ENCODE measurements at regions not wholly inside any gene's neighbourhood (a gene's known extent, or its start where the extent isn't known, plus 50 kb on each side); places are given as distances from the start of the nearest gene placed in this dataset.

DNA sequence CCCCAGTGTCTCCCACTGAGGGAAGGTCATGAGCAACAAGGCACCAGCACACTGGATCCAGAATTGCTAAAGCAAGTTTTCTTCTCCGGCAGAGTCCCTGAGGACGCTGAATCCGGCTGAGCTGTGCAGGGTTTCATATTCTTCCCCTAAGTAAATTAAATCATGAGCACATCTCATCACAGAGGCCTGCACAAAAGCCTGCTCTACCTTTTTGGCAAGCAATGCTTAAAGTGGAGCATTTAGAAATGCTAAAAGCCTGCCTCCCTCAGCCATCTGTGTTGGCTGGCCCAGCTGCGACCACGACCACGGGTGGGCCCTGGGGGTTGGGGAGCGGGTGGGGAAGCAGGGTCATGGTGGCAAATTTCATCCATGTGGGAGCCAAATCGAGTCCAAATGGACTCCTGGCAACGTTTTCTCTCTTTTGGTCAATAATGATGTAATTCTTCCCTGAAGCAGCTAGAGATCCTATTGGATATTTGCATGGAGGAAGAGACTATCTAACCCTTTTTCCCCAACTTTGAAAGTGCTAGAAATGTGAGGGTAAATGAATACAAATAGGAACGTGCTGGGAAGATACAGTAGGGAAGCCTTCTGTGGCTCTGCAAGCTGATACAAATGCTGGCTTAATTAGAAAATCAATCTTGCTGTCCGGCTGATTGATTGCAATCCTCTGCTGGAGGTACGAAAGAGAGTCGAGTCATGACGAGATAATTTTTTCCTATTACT, 532.8 kb upstream of the TBL1XR1 start:
- intact Hi-C loops (cut with DNase I), result no loop called here
- Histone ChIP-seq H3K36me3 (no peaks in the 10 kb centered on the region), H3K4me3 (replicated peaks in 1 of 3) (no peak overlapping the region), H3K27ac (peak overlapping the region in 2 of 3 donors; percentile 51 to 57), H3K27me3 (no peaks in the 10 kb centered on the region), H3K4me1 (peaks cover 27 to 30% of the 10 kb centered on the region in 2 donors), H3K9me3 (no peaks in the 10 kb centered on the region)
- peak; percentile 21 to 36 for DNase-seq
- TF ChIP-seq POLR2A (IDR thresholded peaks at IDR 0.05), result no peak
- TF ChIP-seq, protein P1, sequence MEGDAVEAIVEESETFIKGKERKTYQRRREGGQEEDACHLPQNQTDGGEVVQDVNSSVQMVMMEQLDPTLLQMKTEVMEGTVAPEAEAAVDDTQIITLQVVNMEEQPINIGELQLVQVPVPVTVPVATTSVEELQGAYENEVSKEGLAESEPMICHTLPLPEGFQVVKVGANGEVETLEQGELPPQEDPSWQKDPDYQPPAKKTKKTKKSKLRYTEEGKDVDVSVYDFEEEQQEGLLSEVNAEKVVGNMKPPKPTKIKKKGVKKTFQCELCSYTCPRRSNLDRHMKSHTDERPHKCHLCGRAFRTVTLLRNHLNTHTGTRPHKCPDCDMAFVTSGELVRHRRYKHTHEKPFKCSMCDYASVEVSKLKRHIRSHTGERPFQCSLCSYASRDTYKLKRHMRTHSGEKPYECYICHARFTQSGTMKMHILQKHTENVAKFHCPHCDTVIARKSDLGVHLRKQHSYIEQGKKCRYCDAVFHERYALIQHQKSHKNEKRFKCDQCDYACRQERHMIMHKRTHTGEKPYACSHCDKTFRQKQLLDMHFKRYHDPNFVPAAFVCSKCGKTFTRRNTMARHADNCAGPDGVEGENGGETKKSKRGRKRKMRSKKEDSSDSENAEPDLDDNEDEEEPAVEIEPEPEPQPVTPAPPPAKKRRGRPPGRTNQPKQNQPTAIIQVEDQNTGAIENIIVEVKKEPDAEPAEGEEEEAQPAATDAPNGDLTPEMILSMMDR (IDR thresholded peaks at IDR 0.05), result no peak
- WGBS, 2 donors, result 59 to 65% methylated on average over 14 of the region's 14 CpGs

DNA sequence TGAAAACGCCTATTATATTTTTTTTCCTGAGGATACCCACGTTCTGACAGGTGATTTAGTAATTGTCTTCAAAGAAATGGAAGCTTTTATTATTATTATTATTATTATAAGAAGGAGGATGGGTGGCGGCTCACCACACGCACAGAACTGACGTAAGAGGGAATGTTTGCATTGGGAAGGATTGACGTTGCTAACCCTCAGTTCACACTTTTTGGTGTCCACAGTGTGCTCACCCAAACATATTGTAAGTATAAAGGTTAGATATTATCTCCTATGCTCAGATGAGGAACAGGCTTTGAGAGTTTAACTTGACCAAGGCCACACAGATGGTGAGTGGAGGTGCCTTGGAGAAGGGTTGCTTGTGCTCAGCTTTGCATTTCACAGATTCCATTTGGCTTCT, 533.5 kb upstream of the TBL1XR1 start:
- Histone ChIP-seq H3K27me3 (no peaks in the 10 kb centered on the region), H3K27ac (no peak overlapping the region), H3K36me3 (no peaks in the 10 kb centered on the region), H3K9me3 (no peaks in the 10 kb centered on the region), H3K4me1 (peaks cover 20 to 23% of the 10 kb centered on the region in 2 donors), H3K4me3 (replicated peaks in 1 of 3) (no peak overlapping the region)
- intact Hi-C loops (cut with DNase I), result no loop called here
- DNase-seq, result no peak
- no peak for TF ChIP-seq POLR2A (IDR thresholded peaks at IDR 0.05)
- TF ChIP-seq, protein P1 (IDR thresholded peaks at IDR 0.05), result no peak
- WGBS, 2 donors, result 94 to 96% methylated on average over 6 of the region's 6 CpGs

DNA sequence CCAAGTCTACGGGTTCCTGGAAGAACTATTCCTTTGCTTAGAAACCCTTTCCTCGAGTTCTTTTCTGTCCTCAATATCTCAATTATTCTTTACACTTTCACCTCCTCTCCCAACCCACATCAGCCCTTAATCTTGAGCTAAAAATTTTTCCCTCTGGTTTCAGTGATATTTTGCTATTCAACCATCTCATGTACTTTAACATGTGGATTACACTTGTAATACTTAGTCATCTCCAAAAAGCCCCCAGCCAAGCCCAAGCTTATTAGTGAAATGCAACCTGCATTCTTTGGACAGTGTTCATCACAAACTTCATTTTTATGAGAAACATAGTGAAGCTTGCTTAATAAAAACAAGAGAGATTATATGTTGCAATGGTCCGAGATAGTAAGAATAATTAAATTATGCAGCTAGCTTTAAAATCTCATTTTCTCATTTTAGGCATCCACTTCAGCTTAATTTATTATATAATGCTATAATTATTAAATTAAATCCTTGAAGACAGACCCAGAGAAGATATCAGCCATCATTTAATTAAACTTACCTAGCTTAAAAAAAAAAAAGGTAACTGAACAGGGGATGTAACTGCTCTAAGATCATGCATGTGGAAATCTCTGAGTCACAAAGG, 534.5 kb upstream of the TBL1XR1 start:
- no peak for TF ChIP-seq POLR2A (IDR thresholded peaks at IDR 0.05)
- TF ChIP-seq, protein P1 (IDR thresholded peaks at IDR 0.05), result no peak
- no peaks in the 10 kb centered on the region for H3K9me3 ChIP-seq
- H3K4me1 ChIP-seq, result peaks cover 11 to 14% of the 10 kb centered on the region in 2 donors
- H3K4me3 ChIP-seq (replicated peaks in 1 of 3), result no peak overlapping the region
- no peak for DNase-seq
- WGBS, 2 donors, result 80% methylated on average over 3 of the region's 3 CpGs
- H3K27me3 ChIP-seq, result no peaks in the 10 kb centered on the region
- H3K27ac ChIP-seq, result no peak overlapping the region
- intact Hi-C loops (cut with DNase I), result no loop called here
- no peaks in the 10 kb centered on the region for H3K36me3 ChIP-seq

DNA sequence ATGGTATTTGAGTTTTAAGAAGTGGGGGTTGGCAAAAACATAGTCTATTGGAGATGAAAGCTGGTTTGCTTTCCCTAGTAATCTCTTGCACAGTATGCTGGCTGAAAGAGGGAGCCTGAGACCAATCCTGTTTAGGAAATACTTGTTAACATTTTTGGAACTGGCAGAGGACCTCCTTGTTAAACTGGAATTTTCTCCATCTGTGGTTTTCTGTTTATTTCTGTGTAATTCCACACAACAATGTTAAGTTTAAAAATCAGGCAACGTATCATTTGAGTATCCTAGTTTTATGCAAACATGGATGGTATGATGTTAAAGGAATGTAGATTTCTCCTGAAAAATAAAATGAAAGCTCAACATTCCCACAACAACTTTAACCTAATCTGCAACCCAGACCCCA, 536.0 kb upstream of the TBL1XR1 start:
- Histone ChIP-seq H3K27ac (no peak overlapping the region), H3K36me3 (no peaks in the 10 kb centered on the region), H3K4me1 (peaks cover 8 to 9% of the 10 kb centered on the region in 2 donors), H3K27me3 (no peaks in the 10 kb centered on the region), H3K4me3 (replicated peaks in 1 of 3) (no peak overlapping the region), H3K9me3 (no peaks in the 10 kb centered on the region)
- WGBS, 2 donors, result 81 to 91% methylated on average over 1 of the region's 1 CpG
- intact Hi-C loops (cut with DNase I), result no loop called here
- DNase-seq, result no peak
- no peak for TF ChIP-seq POLR2A (IDR thresholded peaks at IDR 0.05)
- TF ChIP-seq, protein P1 (IDR thresholded peaks at IDR 0.05), result no peak

DNA sequence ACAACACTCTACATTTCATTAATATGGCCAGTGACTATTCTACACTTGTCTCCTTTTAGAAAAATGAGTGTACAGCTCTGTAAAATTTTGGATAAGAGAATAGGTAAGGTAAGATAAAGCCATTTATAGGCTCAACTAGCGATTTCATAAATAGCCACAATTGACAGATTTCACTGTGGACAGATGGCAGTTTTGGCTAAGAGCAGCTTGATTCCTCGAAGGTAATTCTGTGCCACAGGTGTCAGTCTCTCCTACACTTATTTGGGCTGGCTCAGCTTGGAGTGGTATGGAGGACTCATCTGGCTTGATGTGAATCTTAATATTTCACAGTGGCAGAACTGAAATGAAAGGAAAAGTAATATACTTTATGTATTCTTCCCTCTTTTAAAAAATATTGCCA, 536.7 kb upstream of the TBL1XR1 start:
- no peak overlapping the region for H3K4me3 ChIP-seq (replicated peaks in 1 of 3)
- no peak for DNase-seq
- H3K36me3 ChIP-seq, result no peaks in the 10 kb centered on the region
- H3K9me3 ChIP-seq, result no peaks in the 10 kb centered on the region
- 90 to 95% methylated on average over 2 of the region's 2 CpGs for WGBS, 2 donors
- intact Hi-C loops (cut with DNase I), result no loop called here
- H3K4me1 ChIP-seq, result peaks cover 8 to 9% of the 10 kb centered on the region in 2 donors
- H3K27me3 ChIP-seq, result no peaks in the 10 kb centered on the region
- TF ChIP-seq POLR2A (IDR thresholded peaks at IDR 0.05), result no peak
- TF ChIP-seq, protein P1 (IDR thresholded peaks at IDR 0.05), result no peak
- no peak overlapping the region for H3K27ac ChIP-seq

All from thyroid gland (tissue), 4 donors.